GM12892 (cell line): ENCODE measurements at regions not wholly inside any gene's neighbourhood (a gene's known extent, or its start where the extent isn't known, plus 50 kb on each side); places are given as distances from the start of the nearest gene placed in this dataset.

Source experiments
- DNase-seq: peaks from one replicate; pipeline ENCODE4 v3.0.0; 2011; ENCODE audit not compliant: insufficient read length
- FAIRE-seq: peaks from 2 replicates; lab custom pipeline; 2011; peaks lifted over from hg19 to GRCh38; lab: Jason Lieb, UNC
- POLR2A ChIP-seq: IDR thresholded peaks from 2 replicates; pipeline ENCODE4 v1.6.1; 2011; ENCODE audit warnings: low read depth, low read length, control low read depth
- POLR2AphosphoS5 ChIP-seq: IDR thresholded peaks from 2 replicates; pipeline ENCODE4 v1.6.1; 2011; ENCODE audit warnings: low read depth, low read length, control low read depth
- TAF1 ChIP-seq: IDR thresholded peaks from 2 replicates; pipeline ENCODE4 v1.6.1; 2011; ENCODE audit warnings: low read depth, mild to moderate bottlenecking, control low read depth, low read length, borderline replicate concordance

DNA sequence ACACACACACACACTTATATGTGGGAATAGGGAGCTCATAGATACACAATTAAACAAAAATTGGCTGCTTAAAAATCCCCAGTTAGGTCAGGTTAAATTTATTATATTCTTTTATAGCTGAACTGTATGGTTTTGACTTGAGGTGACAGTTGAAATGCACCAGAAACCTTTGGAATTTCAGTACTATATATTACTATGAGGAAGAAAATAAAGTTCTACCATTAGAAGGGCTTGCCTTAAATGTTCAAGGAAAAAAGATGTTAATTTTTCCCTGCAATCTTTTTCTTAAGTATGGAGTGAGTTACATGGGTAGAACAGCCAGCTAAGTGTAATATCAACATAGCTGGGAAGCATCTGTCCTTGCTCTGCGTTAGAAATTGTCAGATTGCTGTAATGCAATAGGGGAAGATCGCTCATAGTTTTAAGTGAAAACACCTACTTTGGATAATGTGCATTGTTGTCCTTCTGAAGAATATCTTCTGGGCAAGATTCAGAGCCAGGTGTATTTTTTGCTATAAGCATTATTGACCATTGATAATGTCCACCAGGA lies 415.8 kb upstream of the MKI67 start:
- TF ChIP-seq POLR2AphosphoS5 (no peak), TAF1 (no peak), POLR2A (no peak)
- FAIRE-seq (no peak), DNase-seq (no peak)

- FAIRE-seq = no peak
- no peak for DNase-seq
- no peak for TF ChIP-seq POLR2AphosphoS5
- no peak for TF ChIP-seq POLR2A
- no peak for TF ChIP-seq TAF1
Measured at GRCh38 chr10:128542659-128543058, 416.4 kb upstream of the MKI67 start.

DNA sequence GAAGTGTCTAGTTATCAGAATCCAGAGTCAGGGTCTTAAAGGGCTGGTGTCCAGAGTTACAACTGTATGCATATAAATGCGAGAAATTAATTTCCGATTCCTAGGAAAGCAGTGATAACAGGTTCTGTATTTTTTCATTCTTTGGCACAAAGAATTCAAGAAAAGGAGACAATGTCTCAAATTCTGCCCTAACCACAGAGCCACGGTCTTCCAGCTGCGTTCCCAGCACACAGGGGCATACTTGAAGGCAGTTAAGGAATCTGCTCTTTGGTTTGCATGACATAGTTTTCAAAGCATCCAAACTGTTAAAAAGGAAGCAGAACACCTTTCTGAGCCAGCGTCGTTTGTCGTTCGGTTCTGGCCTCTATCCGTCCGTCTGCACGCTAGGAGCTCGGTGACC lies 416.9 kb upstream of the MKI67 start:
- TF ChIP-seq POLR2AphosphoS5 = no peak
- TF ChIP-seq POLR2A = no peak
- TF ChIP-seq TAF1 = no peak
- DNase-seq (no peak), FAIRE-seq (no peak)

GRCh38 chr10:128545216-128545615 lies 419.0 kb upstream of the MKI67 start:
- no peak for DNase-seq
- no peak for TF ChIP-seq POLR2AphosphoS5
- TF ChIP-seq POLR2A = no peak
- no peak for TF ChIP-seq TAF1
- no peak for FAIRE-seq

- TF ChIP-seq TAF1 (no peak), POLR2AphosphoS5 (no peak), POLR2A (no peak)
- FAIRE-seq (no peak), DNase-seq (no peak)
Measured at GRCh38 chr10:128546651-128547165, 420.5 kb upstream of the MKI67 start.

- DNase-seq (no peak), FAIRE-seq (no peak)
- no peak for TF ChIP-seq POLR2A
- no peak for TF ChIP-seq TAF1
- TF ChIP-seq POLR2AphosphoS5 = no peak
Measured at GRCh38 chr10:128549101-128549608, 422.9 kb upstream of the MKI67 start.

DNA sequence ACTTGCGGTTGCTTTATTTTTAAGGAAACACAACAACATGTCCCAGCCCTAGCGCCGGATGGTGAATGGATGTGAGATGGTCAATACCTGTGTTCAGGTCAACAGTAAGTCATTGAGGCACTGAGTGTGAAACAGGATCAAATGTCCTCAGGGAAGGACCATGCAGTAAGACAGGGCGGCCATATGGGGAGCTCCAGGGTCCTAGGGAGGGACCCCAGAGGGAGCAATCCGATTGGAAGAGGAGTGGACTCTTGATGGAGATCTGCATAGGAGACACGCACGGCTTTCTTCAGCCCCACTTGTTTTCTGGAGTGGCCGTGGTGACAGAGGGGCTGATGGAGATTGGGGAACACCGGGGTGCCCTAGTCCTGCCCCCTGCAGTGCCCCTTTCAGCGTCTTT lies 423.8 kb upstream of the MKI67 start:
- TF ChIP-seq TAF1 = no peak
- no peak for TF ChIP-seq POLR2A
- no peak for DNase-seq
- FAIRE-seq = no peak

- FAIRE-seq (no peak), DNase-seq (no peak)
- TF ChIP-seq TAF1 (no peak), POLR2AphosphoS5 (no peak), POLR2A (no peak)
Measured at GRCh38 chr10:128551475-128551874, 425.3 kb upstream of the MKI67 start.

GRCh38 chr10:128553755-128554154 lies 427.5 kb upstream of the MKI67 start:
- DNase-seq (no peak), FAIRE-seq (no peak)
- TF ChIP-seq POLR2A = no peak
- no peak for TF ChIP-seq TAF1
- no peak for TF ChIP-seq POLR2AphosphoS5

GRCh38 chr10:128556182-128557110 lies 430.2 kb upstream of the MKI67 start:
- no peak for FAIRE-seq
- TF ChIP-seq POLR2A = no peak
- DNase-seq = no peak

DNA sequence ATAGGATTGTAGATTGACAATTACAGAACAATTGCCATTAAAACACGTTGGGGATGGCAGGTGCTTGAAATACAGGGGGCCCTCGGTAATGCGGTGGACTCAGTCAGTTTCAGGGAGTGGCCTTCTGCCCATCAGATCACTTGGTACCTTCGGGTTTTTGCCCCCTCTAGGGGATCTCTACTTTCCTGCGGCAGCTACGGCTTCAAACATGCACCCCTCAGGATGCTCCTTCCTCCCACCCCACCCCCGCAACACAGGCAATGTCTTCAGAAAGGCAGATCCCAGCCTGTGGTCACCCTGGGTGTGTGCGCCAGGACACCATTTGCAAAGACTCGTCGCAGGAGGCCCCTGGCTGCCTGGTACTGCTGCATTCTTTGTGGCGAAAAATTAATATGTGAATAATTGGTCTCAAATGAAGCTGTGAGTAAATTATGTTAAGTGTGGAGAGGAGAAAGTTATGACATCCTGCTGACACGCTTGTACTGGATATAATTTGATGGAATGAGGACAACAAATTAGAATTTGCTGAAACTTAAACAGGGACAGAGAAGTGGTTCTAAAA lies 431.0 kb upstream of the MKI67 start:
- DNase-seq (no peak), FAIRE-seq (no peak)
- TF ChIP-seq POLR2A (no peak), TAF1 (no peak), POLR2AphosphoS5 (no peak)

GRCh38 chr10:128560406-128560805 lies 434.2 kb upstream of the MKI67 start:
- TF ChIP-seq POLR2AphosphoS5 (no peak), TAF1 (no peak), POLR2A (no peak)

More at GRCh38 chr10:128560406-128560805, 434.2 kb upstream of the MKI67 start:
- DNase-seq (no peak), FAIRE-seq (no peak)
